NCI-H146 treated with DMSO at 0.1 percent for 48 hours (cell line): ENCODE measurements at regions not wholly inside any gene's neighbourhood (a gene's known extent, or its start where the extent isn't known, plus 50 kb on each side); places are given as distances from the start of the nearest gene placed in this dataset.
A peak's percentile ranks its signal among the peaks of the same experiment; 100 is the strongest.
"Not testable (repeated sequence)": the region's sequence is repeated elsewhere in the genome, so short reads cannot be mapped to it uniquely, and the experiment has no call there.

Source experiments
- DNase-seq: peaks from one replicate; lab custom pipeline; 2025; ENCODE audit not compliant: unreplicated experiment; lab: John Stamatoyannopoulos, UW

GRCh38 chr18:70536370-70537062 is 247.7 kb downstream of the SOCS6 start:
- no peak for DNase-seq

GRCh38 chr18:70535041-70535440 is 246.2 kb downstream of the SOCS6 start:
- DNase-seq = no peak

DNA sequence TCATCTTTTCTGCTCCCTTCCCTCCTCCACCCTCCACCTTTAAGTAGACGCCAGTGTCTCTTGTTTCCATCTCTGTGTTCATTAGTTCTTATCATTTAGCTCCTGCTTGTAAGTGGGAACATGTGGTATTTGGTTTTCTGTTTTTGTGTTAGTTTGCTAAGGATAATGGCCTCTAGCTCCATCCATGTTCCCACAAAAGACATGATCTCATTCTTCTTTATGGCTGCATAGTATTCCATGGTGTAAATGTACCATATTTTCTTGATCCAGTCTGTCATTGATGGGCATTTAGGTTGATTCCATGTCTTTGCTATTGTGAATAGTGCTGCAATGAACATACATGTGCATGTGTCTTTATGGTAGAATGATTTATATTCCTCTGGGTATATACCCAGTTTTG is 236.5 kb downstream of the SOCS6 start:
- DNase-seq = not testable (repeated sequence)

DNA sequence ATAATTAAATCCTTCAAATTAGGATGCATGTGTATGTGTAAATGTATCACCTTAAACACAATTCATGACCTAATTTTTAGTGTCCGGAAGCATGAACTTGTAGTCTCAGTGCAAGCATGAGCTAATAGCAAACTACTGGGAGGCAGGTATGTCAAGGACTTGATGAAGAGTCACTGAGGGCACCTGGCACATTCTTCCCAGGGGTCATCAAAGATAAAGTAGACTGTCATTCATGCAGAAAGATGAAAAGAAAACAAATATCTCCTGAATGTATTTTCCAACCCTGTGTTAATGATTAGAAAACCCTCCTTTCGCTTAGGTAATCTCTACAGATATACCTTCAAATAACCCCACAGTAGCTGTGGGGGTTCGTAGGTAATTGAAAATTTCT is 234.9 kb downstream of the SOCS6 start:
- DNase-seq = peak; percentile 87

GRCh38 chr18:70523035-70523791 is 234.4 kb downstream of the SOCS6 start:
- peak; percentile 99 for DNase-seq

- DNase-seq = no peak
Observed at GRCh38 chr18:70522183-70522680, 233.4 kb downstream of the SOCS6 start.

DNA sequence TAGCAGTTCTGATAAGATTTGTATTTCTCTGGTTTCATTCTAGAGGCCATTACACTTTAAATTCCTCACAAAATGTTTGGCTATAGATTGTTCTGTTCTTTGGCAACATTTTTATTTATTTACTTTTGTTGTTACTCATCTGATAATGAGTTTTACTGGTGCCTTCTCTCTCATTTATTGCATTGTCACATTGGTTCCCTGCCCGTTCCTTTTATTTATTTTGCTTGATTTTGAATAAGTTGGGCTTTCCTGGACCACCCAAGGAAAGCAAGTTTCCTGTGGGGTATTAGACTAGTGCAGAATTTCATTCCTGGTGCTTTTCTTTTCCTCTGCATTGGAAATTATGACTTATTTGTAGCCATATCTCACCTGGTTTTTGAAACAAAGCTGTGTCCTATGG is 232.0 kb downstream of the SOCS6 start:
- DNase-seq = no peak

DNA sequence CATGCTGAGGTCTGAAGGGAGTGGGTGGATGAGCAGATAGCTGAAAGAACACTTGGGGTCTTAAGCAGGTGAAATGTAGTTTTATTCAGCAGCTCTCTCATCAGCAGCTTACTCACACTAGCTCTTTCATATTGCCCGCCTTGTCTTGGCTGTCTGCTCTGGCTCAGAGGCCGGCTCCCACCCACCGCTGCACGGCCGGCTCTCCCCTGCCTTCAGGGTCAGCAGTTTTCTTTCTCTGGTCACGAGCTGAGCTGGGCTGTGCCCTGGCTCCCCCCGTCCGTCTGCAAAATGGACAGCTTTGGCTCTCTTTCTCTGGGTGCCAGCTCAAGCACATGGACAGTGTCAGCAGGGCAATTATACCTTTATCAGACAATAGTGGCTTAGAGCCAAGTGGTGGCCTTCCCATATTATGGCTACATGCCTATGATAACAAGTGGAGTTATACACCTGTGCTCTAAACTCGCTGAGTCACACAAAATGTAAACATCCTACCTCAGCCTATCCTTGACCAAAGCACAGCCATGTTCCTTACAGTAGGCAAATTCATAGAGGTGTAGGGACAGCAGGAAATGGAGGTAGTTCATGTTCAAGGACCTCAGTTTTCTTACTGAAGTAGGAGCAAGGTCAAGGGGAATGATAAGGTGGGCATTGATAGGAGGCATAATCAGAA is 224.8 kb downstream of the SOCS6 start:
- no peak for DNase-seq

DNA sequence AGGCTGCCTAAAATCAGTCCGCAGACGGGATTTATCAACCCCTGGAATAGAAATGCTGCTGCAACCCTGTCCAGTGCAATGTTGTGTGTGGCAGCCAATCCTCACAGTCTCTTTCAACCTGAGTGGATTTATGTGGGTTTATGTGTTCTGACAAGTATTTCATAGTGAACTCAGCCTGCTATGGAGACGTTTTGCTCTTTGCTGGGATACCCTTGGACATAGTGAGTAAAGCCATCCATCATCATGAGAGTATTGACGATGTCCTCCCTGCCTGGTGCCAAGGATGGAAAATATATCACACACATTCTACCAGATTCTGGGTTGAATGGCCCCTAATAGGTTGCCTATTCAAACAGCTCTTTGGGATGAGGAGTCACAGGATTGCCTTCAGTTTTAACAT is 219.1 kb downstream of the SOCS6 start:
- no peak for DNase-seq

- DNase-seq = peak; percentile 32
Observed at GRCh38 chr18:70506511-70506910, 217.7 kb downstream of the SOCS6 start.

DNA sequence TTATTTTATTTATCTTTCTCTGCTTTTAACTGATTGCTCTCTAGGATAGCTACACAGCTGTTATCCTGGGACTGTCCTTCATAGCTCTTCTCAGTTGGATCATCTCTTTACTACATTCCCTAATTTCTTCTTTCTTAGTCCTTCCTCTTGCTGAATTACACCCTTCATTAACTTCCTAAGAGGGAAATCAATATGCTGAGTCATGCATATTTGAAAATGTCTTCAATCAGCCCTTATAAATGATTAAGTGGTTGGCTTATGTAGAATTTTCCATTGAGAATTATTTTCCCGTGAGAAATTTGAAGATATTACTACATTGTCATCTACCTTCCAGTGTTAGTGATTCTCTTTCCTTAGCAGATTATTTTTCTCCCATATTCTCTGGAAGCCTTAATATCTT is 214.2 kb downstream of the SOCS6 start:
- DNase-seq = no peak

DNA sequence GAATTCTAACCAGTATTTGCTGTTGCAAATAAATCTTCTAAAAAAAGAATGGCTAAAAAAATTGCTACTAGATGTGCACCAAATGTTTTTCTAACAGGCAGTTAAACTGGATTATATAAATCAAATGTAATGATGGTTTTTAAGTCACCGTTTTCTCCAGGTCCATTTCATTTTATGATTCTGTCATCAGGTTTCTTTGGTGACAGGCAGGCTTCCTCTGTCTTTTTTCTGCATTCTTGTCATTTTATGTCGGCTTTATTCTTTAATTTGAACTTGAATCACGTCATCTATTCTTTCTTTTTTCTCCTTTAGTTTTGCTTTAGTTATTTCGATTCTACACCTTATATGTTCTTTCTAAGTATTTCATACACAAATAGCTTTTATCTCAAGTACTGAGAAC is 212.5 kb downstream of the SOCS6 start:
- no peak for DNase-seq

GRCh38 chr18:70500748-70501147 is 211.9 kb downstream of the SOCS6 start:
- no peak for DNase-seq

DNA sequence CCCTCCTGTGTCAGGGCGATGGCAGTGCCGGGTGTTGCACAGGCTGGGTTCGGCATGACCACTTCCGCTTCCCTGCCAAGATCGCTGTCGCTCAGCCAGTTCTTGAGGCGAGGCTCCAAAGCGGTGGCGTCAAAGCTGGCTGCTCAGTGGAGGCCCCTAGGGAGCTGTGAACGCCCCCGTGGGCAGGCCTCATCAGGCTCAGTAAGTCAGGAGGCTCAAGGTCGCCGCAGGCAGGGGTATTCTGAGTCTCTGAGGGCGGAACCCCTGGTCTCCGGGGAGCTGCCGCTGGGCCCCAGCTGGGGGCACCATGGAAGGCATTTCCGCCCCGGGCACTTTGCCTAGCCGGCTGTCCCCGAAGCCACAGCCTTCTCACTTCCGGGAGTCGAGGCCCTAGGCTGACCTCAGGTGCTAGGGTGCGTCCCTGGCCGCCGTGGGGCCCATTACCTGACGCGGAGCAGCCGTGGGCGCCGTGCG is 210.4 kb downstream of the SOCS6 start:
- DNase-seq = peak; percentile 85

- peak; percentile 31 for DNase-seq
Observed at GRCh38 chr18:70496353-70497294, 207.8 kb downstream of the SOCS6 start.

GRCh38 chr18:70494524-70494923 is 205.7 kb downstream of the SOCS6 start:
- DNase-seq = no peak

DNA sequence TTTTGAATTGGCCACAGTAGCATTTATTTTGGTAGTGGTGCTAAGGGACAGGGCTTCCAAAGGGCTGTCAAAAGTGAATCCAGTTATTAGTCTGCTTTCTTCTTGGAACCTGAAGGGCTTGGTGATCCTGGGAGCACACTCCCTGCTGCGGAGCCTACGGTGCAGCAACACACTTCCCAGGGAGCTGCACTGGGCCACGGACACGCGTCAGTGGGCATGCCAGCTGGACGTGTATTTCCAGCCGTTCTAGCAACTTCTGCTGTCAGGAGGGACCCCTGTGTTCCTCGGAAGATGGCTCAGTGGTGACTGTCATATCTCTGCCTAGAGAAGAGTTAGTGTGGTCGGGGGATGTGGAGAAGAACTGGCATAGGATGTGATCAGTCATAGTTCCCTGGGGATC is 204.6 kb downstream of the SOCS6 start:
- DNase-seq = no peak

DNA sequence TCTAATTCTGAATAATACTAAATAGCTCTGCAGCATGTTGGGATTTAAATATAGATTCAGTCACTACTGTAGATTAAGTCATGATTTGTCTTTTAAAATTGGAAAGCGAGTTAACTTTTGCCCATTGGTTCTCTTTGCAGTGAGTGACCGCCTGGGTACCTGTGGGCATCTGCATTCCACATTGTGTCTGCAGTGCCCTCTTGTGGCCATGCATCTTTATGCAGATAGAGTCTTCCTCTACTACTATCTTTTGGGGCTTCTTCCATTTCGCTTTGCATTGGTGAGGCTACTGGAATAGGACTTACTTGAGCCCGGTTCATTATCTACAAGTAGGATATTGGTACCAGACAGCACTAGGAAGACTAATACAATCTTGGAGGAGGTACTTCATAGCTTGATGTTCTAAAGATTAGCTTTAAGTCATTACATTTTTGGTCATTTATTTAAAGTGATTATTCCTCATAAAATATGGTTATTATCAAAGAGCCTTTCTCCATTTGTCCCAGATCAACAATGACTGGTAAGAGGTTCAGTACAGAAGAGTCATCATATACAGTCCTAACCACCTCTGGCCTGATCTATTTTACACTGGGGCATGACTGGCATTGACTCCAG is 203.0 kb downstream of the SOCS6 start:
- peak; percentile 47 for DNase-seq

DNA sequence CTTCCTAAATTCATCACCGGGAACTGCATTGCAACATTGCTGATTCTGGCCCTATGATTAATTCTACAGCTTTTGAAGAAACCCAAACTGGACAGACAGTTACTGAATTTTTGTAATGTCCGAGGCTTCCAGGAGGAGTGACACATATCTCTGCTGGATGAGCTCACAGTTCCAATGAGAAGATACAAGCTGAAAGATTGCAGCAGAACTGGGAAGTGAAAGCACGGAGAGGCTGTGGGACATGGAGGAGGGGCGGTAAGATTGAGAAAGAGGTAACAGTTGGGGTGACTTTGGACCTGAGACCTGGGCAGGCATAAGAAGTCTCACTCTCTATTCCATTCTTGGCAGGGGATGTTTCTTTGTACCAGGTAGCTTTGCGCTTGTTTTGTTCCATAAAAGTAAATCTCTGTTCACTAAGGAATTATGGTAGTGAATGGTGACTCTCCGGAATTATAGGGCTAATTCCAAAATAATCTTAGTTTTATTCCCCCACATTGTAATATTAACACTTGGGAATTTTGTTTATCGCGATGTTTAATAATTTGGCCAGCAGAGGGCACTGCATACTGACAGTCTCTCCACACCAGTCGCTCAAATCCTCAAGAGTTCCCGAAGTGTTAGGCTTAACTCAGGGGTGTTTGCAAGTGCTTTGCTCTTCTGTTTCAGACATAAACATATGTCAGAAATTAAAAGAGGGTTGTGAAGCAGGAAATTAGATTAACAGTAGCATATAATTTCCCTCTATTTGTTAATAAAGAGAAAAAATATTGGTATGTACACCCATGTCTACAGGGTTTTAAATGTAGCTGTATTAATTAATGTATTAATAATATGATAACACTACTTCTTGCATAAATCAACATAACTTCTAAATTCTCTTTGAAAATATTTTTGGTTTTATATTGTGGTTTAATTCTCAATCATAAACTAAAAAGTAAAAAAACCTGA is 201.4 kb downstream of the SOCS6 start:
- peak; percentile 80 for DNase-seq
